ENCODE measurements at regions not wholly inside any gene's neighbourhood (a gene's known extent, or its start where the extent isn't known, plus 50 kb on each side); places are given as distances from the start of the nearest gene placed in this dataset.

GRCh38 chr12:124157406-124157805 lies 137.5 kb upstream of the RFLNA start:
- TF ChIP-seq, protein P1, sequence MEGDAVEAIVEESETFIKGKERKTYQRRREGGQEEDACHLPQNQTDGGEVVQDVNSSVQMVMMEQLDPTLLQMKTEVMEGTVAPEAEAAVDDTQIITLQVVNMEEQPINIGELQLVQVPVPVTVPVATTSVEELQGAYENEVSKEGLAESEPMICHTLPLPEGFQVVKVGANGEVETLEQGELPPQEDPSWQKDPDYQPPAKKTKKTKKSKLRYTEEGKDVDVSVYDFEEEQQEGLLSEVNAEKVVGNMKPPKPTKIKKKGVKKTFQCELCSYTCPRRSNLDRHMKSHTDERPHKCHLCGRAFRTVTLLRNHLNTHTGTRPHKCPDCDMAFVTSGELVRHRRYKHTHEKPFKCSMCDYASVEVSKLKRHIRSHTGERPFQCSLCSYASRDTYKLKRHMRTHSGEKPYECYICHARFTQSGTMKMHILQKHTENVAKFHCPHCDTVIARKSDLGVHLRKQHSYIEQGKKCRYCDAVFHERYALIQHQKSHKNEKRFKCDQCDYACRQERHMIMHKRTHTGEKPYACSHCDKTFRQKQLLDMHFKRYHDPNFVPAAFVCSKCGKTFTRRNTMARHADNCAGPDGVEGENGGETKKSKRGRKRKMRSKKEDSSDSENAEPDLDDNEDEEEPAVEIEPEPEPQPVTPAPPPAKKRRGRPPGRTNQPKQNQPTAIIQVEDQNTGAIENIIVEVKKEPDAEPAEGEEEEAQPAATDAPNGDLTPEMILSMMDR (IDR thresholded peaks at IDR 0.05), result no peak
- no peak for TF ChIP-seq POLR2A (IDR thresholded peaks at IDR 0.05)

All from testis (tissue), 2 donors.